WTC11 (cell line): ENCODE measurements at regions not wholly inside any gene's neighbourhood (a gene's known extent, or its start where the extent isn't known, plus 50 kb on each side); places are given as distances from the start of the nearest gene placed in this dataset.

Source experiments
- ATAC-seq: fragments of 200-7000 bp; cut with Tn5 transposase; 2 replicates; pipeline ENCODE4 v1.10.0; 2021; ENCODE audit warnings: mild to moderate bottlenecking, moderate library complexity
- CTCF ChIA-PET: fragments of 300-600 bp; sonication (Branson Sonifier 250); formaldehyde crosslinking; loops from one replicate; lab custom pipeline; 2021; ENCODE audit warnings: antibody characterized with exemption; lab: Charles Lee
- POLR2A ChIA-PET: fragments of 350-600 bp; sonication (Branson Sonifier 250); formaldehyde crosslinking; loops from one replicate; lab custom pipeline; 2021; ENCODE audit warnings: antibody characterized with exemption; lab: Charles Lee
- DNase-seq: peaks from one replicate; pipeline ENCODE4 v3.0.0; 2021; ENCODE audit warnings: low spot score
- H3K27ac Mint-ChIP-seq: 2 replicates; pipeline ENCODE4 v1.8.0; 2021; ENCODE audit warnings: mixed read lengths
- H3K27me3 Mint-ChIP-seq: 2 replicates; pipeline ENCODE4 v1.8.0; 2021; ENCODE audit warnings: low read depth, mild to moderate bottlenecking, moderate library complexity, mixed read lengths
- H3K36me3 Mint-ChIP-seq: 2 replicates; pipeline ENCODE4 v1.8.0; 2021; ENCODE audit warnings: mixed read lengths
- H3K4me1 Mint-ChIP-seq: 2 replicates; pipeline ENCODE4 v1.8.0; 2022; ENCODE audit warnings: mixed read lengths
- H3K4me3 Mint-ChIP-seq: 2 replicates; pipeline ENCODE4 v1.8.0; 2021; ENCODE audit warnings: mild to moderate bottlenecking, moderate library complexity, mixed read lengths
- H3K9me3 Mint-ChIP-seq: 2 replicates; pipeline ENCODE4 v1.8.0; 2021; ENCODE audit warnings: mixed read lengths
- AFF4 ChIP-seq: sonication (generic); formaldehyde crosslinking; IDR thresholded peaks from 2 replicates; pipeline ENCODE4 v1.8.1; 2023; ENCODE audit warnings: mild to moderate bottlenecking, missing genetic modification reagents, borderline replicate concordance
- CBFB ChIP-seq: sonication (generic); formaldehyde crosslinking; IDR thresholded peaks from 2 replicates; pipeline ENCODE4 v1.8.1; 2022; ENCODE audit warnings: mild to moderate bottlenecking, low read depth, missing genetic modification reagents
- CREM ChIP-seq: sonication (generic); formaldehyde crosslinking; IDR thresholded peaks from 2 replicates; pipeline ENCODE4 v1.8.1; 2022; ENCODE audit warnings: mild to moderate bottlenecking, missing genetic modification reagents, moderate library complexity
- ESRRA ChIP-seq: sonication (generic); formaldehyde crosslinking; IDR thresholded peaks from 2 replicates; pipeline ENCODE4 v1.8.1; 2022; ENCODE audit warnings: mild to moderate bottlenecking, missing genetic modification reagents, borderline replicate concordance
- ETV6 ChIP-seq: sonication (generic); formaldehyde crosslinking; IDR thresholded peaks from 2 replicates; pipeline ENCODE4 v1.8.1; 2022; ENCODE audit warnings: mild to moderate bottlenecking, missing genetic modification reagents
- FOXK1 ChIP-seq: sonication (generic); formaldehyde crosslinking; IDR thresholded peaks from 2 replicates; pipeline ENCODE4 v1.8.0; 2022; ENCODE audit warnings: mild to moderate bottlenecking, moderate library complexity, missing genetic modification reagents
- FOXP4 ChIP-seq: sonication (generic); formaldehyde crosslinking; IDR thresholded peaks from 2 replicates; pipeline ENCODE4 v1.8.0; 2022; ENCODE audit warnings: mild to moderate bottlenecking, missing genetic modification reagents
- HMGA2 ChIP-seq: fragments of 250-450 bp; sonication (Bioruptor Pico); IDR thresholded peaks from 2 replicates; pipeline ENCODE4 v1.4.0; 2021; ENCODE audit warnings: mild to moderate bottlenecking, moderate library complexity
- JAZF1 ChIP-seq: fragments of 250-450 bp; sonication (Bioruptor Pico); IDR thresholded peaks from 2 replicates; pipeline ENCODE4 v1.9.0; 2021; ENCODE audit warnings: moderate library complexity, mild to moderate bottlenecking, inconsistent platforms
- MXD4 ChIP-seq: fragments of 250-450 bp; sonication (Bioruptor Pico); IDR thresholded peaks from 2 replicates; pipeline ENCODE4 v1.8.0; 2021; ENCODE audit warnings: mild to moderate bottlenecking, moderate library complexity, borderline replicate concordance
- NFATC4 ChIP-seq: fragments of 250-450 bp; sonication (Bioruptor Pico); IDR thresholded peaks from 2 replicates; pipeline ENCODE4 v1.9.0; 2021; ENCODE audit warnings: mild to moderate bottlenecking
- NR1H2 ChIP-seq: sonication (generic); formaldehyde crosslinking; IDR thresholded peaks from 2 replicates; pipeline ENCODE4 v1.9.0; 2021; ENCODE audit warnings: mild to moderate bottlenecking, moderate library complexity, missing genetic modification reagents
- OVOL2 ChIP-seq: fragments of 250-450 bp; sonication (Bioruptor Pico); IDR thresholded peaks from 2 replicates; pipeline ENCODE4 v1.9.0; 2021; ENCODE audit warnings: mild to moderate bottlenecking, borderline replicate concordance
- PRDM15 ChIP-seq: sonication (generic); formaldehyde crosslinking; IDR thresholded peaks from 2 replicates; pipeline ENCODE4 v1.8.0; 2022; ENCODE audit warnings: missing genetic modification reagents
- PRRX2 ChIP-seq: fragments of 250-450 bp; sonication (Bioruptor Pico); IDR thresholded peaks from 2 replicates; pipeline ENCODE4 v1.8.0; 2021; ENCODE audit warnings: mild to moderate bottlenecking
- TCF7 ChIP-seq: sonication (generic); formaldehyde crosslinking; IDR thresholded peaks from 2 replicates; pipeline ENCODE4 v1.8.0; 2022; ENCODE audit warnings: mild to moderate bottlenecking, low read depth, missing genetic modification reagents, moderate library complexity
- USF1 ChIP-seq: sonication (generic); formaldehyde crosslinking; IDR thresholded peaks from 2 replicates; pipeline ENCODE4 v1.8.0; 2022; ENCODE audit warnings: mild to moderate bottlenecking, missing genetic modification reagents
- ZNF281 ChIP-seq: sonication (generic); formaldehyde crosslinking; IDR thresholded peaks from 2 replicates; pipeline ENCODE4 v1.8.0; 2023; ENCODE audit warnings: mild to moderate bottlenecking, missing genetic modification reagents
- ZNF317 ChIP-seq: sonication (generic); formaldehyde crosslinking; IDR thresholded peaks from 2 replicates; pipeline ENCODE4 v1.8.1; 2023; ENCODE audit warnings: low read depth, mild to moderate bottlenecking, moderate library complexity, missing genetic modification reagents, borderline replicate concordance

- H3K4me1 Mint-ChIP-seq = peaks cover 40% of the 10 kb centered on the region
- TF ChIP-seq MXD4 (CRISPR knock-in tag) (no peak), FOXP4 (CRISPR knock-in tag) (no peak), CREM (CRISPR knock-in tag) (no peak), USF1 (CRISPR knock-in tag) (no peak), NR1H2 (CRISPR knock-in tag) (no peak), ZNF317 (CRISPR knock-in tag) (no peak), OVOL2 (CRISPR knock-in tag) (no peak), ZNF281 (CRISPR knock-in tag) (0 out of 2 replicates have a peak, but pooled peaks have one; percentile 41), TCF7 (CRISPR knock-in tag) (no peak), PRRX2 (CRISPR knock-in tag) (no peak), PRDM15 (CRISPR knock-in tag) (no peak), FOXK1 (peak; percentile 55; the same call in 1 of the 2 replicates)
Observed at GRCh38 chr18:73245345-73245744, 377.6 kb upstream of the NETO1 start.

GRCh38 chr18:73244401-73244800 is 376.6 kb upstream of the NETO1 start:
- Mint-ChIP-seq H3K27ac (peak overlapping the region; percentile 28; the same call in 1 of the 2 replicates), H3K36me3 (peaks cover 31% of the 10 kb centered on the region), H3K9me3 (peaks cover 29% of the 10 kb centered on the region), H3K27me3 (no peaks in the 10 kb centered on the region), H3K4me3 (no peak overlapping the region), H3K4me1 (peaks cover 44% of the 10 kb centered on the region)
- CTCF ChIA-PET = interaction anchor here (0.7 kb wide), 1 partner anchor 556 kb away, joined by 3 read pairs; no protein-coding TSS in a partner anchor
- DNase-seq (no peak), ATAC-seq (no peak)
- POLR2A ChIA-PET = no interaction called here
- TF ChIP-seq JAZF1 (no peak), ESRRA (no peak), ZNF281 (CRISPR knock-in tag) (no peak), ZNF317 (CRISPR knock-in tag) (no peak), NFATC4 (CRISPR knock-in tag) (no peak), HMGA2 (CRISPR knock-in tag) (no peak), AFF4 (no peak), ETV6 (CRISPR knock-in tag) (no peak), CBFB (no peak)

More at GRCh38 chr18:73245345-73245744, 377.6 kb upstream of the NETO1 start:
- DNase-seq (peak; percentile 59), ATAC-seq (peak; percentile 91)
- H3K36me3 Mint-ChIP-seq = peaks cover 31% of the 10 kb centered on the region
- peak overlapping the region; percentile 88 for H3K27ac Mint-ChIP-seq
- POLR2A ChIA-PET = interaction anchor here (0.6 to 0.7 kb wide), 2 partner anchors 121 to 444 kb away, joined by 3 to 4 read pairs; no protein-coding TSS in a partner anchor
- CTCF ChIA-PET = interaction anchor here (0.7 kb wide), 1 partner anchor 555 kb away, joined by 3 read pairs; no protein-coding TSS in a partner anchor
- no peaks in the 10 kb centered on the region for H3K27me3 Mint-ChIP-seq
- peak overlapping the region; percentile 13 for H3K4me3 Mint-ChIP-seq
- peaks cover 29% of the 10 kb centered on the region for H3K9me3 Mint-ChIP-seq
